ENCODE measurements at regions not wholly inside any gene's neighbourhood (a gene's known extent, or its start where the extent isn't known, plus 50 kb on each side); places are given as distances from the start of the nearest gene placed in this dataset.
"Not testable (repeated sequence)": the region's sequence is repeated elsewhere in the genome, so short reads cannot be mapped to it uniquely, and the experiment has no call there.

GRCh38 chr2:106284691-106285202 is 90.6 kb upstream of the UXS1 start:
- no peaks in the 10 kb centered on the region for H3K27me3 ChIP-seq (ENCODE audit: control insufficient read depth, insufficient read depth, low read length)
- H3K36me3 ChIP-seq (ENCODE audit: control insufficient read depth, insufficient read depth, low read length), result no peaks in the 10 kb centered on the region
- H3K4me3 ChIP-seq (ENCODE audit: low read length), result no peak overlapping the region
- H3K27ac ChIP-seq (ENCODE audit: low read depth, low read length), result no peak overlapping the region
- H3K4me1 ChIP-seq (ENCODE audit: control insufficient read depth, insufficient read depth, low read length), result no peaks in the 10 kb centered on the region
- no peak overlapping the region for H3K9ac ChIP-seq (ENCODE audit: low read length)

- H3K36me3 ChIP-seq (ENCODE audit: control insufficient read depth, insufficient read depth, low read length), result no peaks in the 10 kb centered on the region
These were observed 90.2 kb upstream of the UXS1 start for GRCh38 chr2:106284255-106284654.

GRCh38 chr2:106283228-106284152 is 89.4 kb upstream of the UXS1 start:
- H3K27me3 ChIP-seq (ENCODE audit: control insufficient read depth, insufficient read depth, low read length); H3K27ac ChIP-seq (ENCODE audit: low read depth, low read length); H3K36me3 ChIP-seq (ENCODE audit: control insufficient read depth, insufficient read depth, low read length); H3K4me1 ChIP-seq (ENCODE audit: control insufficient read depth, insufficient read depth, low read length); H3K4me3 ChIP-seq (ENCODE audit: low read length); H3K9ac ChIP-seq (ENCODE audit: low read length): not testable (repeated sequence)

More at GRCh38 chr2:106284255-106284654, 90.2 kb upstream of the UXS1 start:
- H3K27me3 ChIP-seq (ENCODE audit: control insufficient read depth, insufficient read depth, low read length), result no peaks in the 10 kb centered on the region
- H3K4me1 ChIP-seq (ENCODE audit: control insufficient read depth, insufficient read depth, low read length), result no peaks in the 10 kb centered on the region
- no peak overlapping the region for H3K9ac ChIP-seq (ENCODE audit: low read length)
- no peak overlapping the region for H3K27ac ChIP-seq (ENCODE audit: low read depth, low read length)
- no peak overlapping the region for H3K4me3 ChIP-seq (ENCODE audit: low read length)

GRCh38 chr2:106282462-106283170 is 88.5 kb upstream of the UXS1 start:
- no peaks in the 10 kb centered on the region for H3K36me3 ChIP-seq (ENCODE audit: control insufficient read depth, insufficient read depth, low read length)
- H3K27ac ChIP-seq (ENCODE audit: low read depth, low read length), result no peak overlapping the region
- no peaks in the 10 kb centered on the region for H3K4me1 ChIP-seq (ENCODE audit: control insufficient read depth, insufficient read depth, low read length)

GRCh38 chr2:106281907-106282430 is 87.9 kb upstream of the UXS1 start:
- not testable (repeated sequence) for H3K36me3 ChIP-seq (ENCODE audit: control insufficient read depth, insufficient read depth, low read length); H3K27me3 ChIP-seq (ENCODE audit: control insufficient read depth, insufficient read depth, low read length); H3K27ac ChIP-seq (ENCODE audit: low read depth, low read length)

More at GRCh38 chr2:106282462-106283170, 88.5 kb upstream of the UXS1 start:
- Histone ChIP-seq H3K4me3 (ENCODE audit: low read length) (no peak overlapping the region), H3K9ac (ENCODE audit: low read length) (no peak overlapping the region), H3K27me3 (ENCODE audit: control insufficient read depth, insufficient read depth, low read length) (no peaks in the 10 kb centered on the region)

GRCh38 chr2:106280722-106281446 is 86.8 kb upstream of the UXS1 start:
- H3K27me3 ChIP-seq (ENCODE audit: control insufficient read depth, insufficient read depth, low read length), result no peaks in the 10 kb centered on the region
- H3K27ac ChIP-seq (ENCODE audit: low read depth, low read length), result no peak overlapping the region
- no peak overlapping the region for H3K4me3 ChIP-seq (ENCODE audit: low read length)
- no peaks in the 10 kb centered on the region for H3K4me1 ChIP-seq (ENCODE audit: control insufficient read depth, insufficient read depth, low read length)
- no peak overlapping the region for H3K9ac ChIP-seq (ENCODE audit: low read length)
- H3K36me3 ChIP-seq (ENCODE audit: control insufficient read depth, insufficient read depth, low read length), result no peaks in the 10 kb centered on the region

More at GRCh38 chr2:106281907-106282430, 87.9 kb upstream of the UXS1 start:
- not testable (repeated sequence) for H3K9ac ChIP-seq (ENCODE audit: low read length); H3K4me3 ChIP-seq (ENCODE audit: low read length); H3K4me1 ChIP-seq (ENCODE audit: control insufficient read depth, insufficient read depth, low read length)

- no peaks in the 10 kb centered on the region for H3K4me1 ChIP-seq (ENCODE audit: control insufficient read depth, insufficient read depth, low read length)
- H3K27me3 ChIP-seq (ENCODE audit: control insufficient read depth, insufficient read depth, low read length), result no peaks in the 10 kb centered on the region
- no peak overlapping the region for H3K4me3 ChIP-seq (ENCODE audit: low read length)
- no peak overlapping the region for H3K27ac ChIP-seq (ENCODE audit: low read depth, low read length)
- H3K36me3 ChIP-seq (ENCODE audit: control insufficient read depth, insufficient read depth, low read length), result no peaks in the 10 kb centered on the region
- H3K9ac ChIP-seq (ENCODE audit: low read length), result no peak overlapping the region
These were observed 86.1 kb upstream of the UXS1 start for GRCh38 chr2:106280224-106280623.

- Histone ChIP-seq H3K4me1 (ENCODE audit: control insufficient read depth, insufficient read depth, low read length) (no peaks in the 10 kb centered on the region), H3K4me3 (ENCODE audit: low read length) (no peak overlapping the region), H3K36me3 (ENCODE audit: control insufficient read depth, insufficient read depth, low read length) (no peaks in the 10 kb centered on the region), H3K9ac (ENCODE audit: low read length) (no peak overlapping the region), H3K27ac (ENCODE audit: low read depth, low read length) (no peak overlapping the region), H3K27me3 (ENCODE audit: control insufficient read depth, insufficient read depth, low read length) (no peaks in the 10 kb centered on the region)
These were observed 84.2 kb upstream of the UXS1 start for GRCh38 chr2:106278112-106278876.

- Histone ChIP-seq H3K27ac (ENCODE audit: low read depth, low read length) (no peak overlapping the region), H3K36me3 (ENCODE audit: control insufficient read depth, insufficient read depth, low read length) (no peaks in the 10 kb centered on the region), H3K27me3 (ENCODE audit: control insufficient read depth, insufficient read depth, low read length) (no peaks in the 10 kb centered on the region), H3K4me3 (ENCODE audit: low read length) (no peak overlapping the region), H3K4me1 (ENCODE audit: control insufficient read depth, insufficient read depth, low read length) (no peaks in the 10 kb centered on the region), H3K9ac (ENCODE audit: low read length) (no peak overlapping the region)
These were observed 83.3 kb upstream of the UXS1 start for GRCh38 chr2:106277426-106277825.

GRCh38 chr2:106275971-106276370 is 81.9 kb upstream of the UXS1 start:
- Histone ChIP-seq H3K27me3 (ENCODE audit: control insufficient read depth, insufficient read depth, low read length) (no peaks in the 10 kb centered on the region), H3K27ac (ENCODE audit: low read depth, low read length) (no peak overlapping the region), H3K4me1 (ENCODE audit: control insufficient read depth, insufficient read depth, low read length) (no peaks in the 10 kb centered on the region), H3K36me3 (ENCODE audit: control insufficient read depth, insufficient read depth, low read length) (no peaks in the 10 kb centered on the region), H3K9ac (ENCODE audit: low read length) (no peak overlapping the region), H3K4me3 (ENCODE audit: low read length) (no peak overlapping the region)

- Histone ChIP-seq H3K9ac (ENCODE audit: low read length) (no peak overlapping the region), H3K4me3 (ENCODE audit: low read length) (no peak overlapping the region), H3K27me3 (ENCODE audit: control insufficient read depth, insufficient read depth, low read length) (no peaks in the 10 kb centered on the region), H3K36me3 (ENCODE audit: control insufficient read depth, insufficient read depth, low read length) (no peaks in the 10 kb centered on the region), H3K4me1 (ENCODE audit: control insufficient read depth, insufficient read depth, low read length) (no peaks in the 10 kb centered on the region), H3K27ac (ENCODE audit: low read depth, low read length) (no peak overlapping the region)
These were observed 80.6 kb upstream of the UXS1 start for GRCh38 chr2:106274668-106275067.

Data from rectal smooth muscle tissue (tissue), 1 donor.